PC-3 (cell line): ENCODE measurements at regions not wholly inside any gene's neighbourhood (a gene's known extent, or its start where the extent isn't known, plus 50 kb on each side); places are given as distances from the start of the nearest gene placed in this dataset.

Source experiments
- CTCF ChIP-seq: fragments of 300-600 bp; sonication (generic); conservative IDR thresholded peaks from 2 replicates; pipeline ENCODE4 v1.5.1; 2017; ENCODE audit warnings: antibody characterized with exemption, low read depth, mild to moderate bottlenecking, low read length
- EZH2 ChIP-seq: fragments of 300-600 bp; sonication (generic); IDR thresholded peaks from one replicate; pipeline ENCODE4 v1.6.1; 2017; ENCODE audit warnings: antibody characterized with exemption, mild to moderate bottlenecking, low read length; ENCODE audit not compliant: unreplicated experiment

- no peak for TF ChIP-seq CTCF
- TF ChIP-seq EZH2 = no peak
These were observed 314.7 kb downstream of the PDGFC start for GRCh38 chr4:156656896-156657295.
